ENCODE measurements at regions not wholly inside any gene's neighbourhood (a gene's known extent, or its start where the extent isn't known, plus 50 kb on each side); places are given as distances from the start of the nearest gene placed in this dataset.

GRCh38 chr19:30718707-30719106 lies 346.5 kb downstream of the ZNF536 start:
- peaks cover 2% of the 10 kb centered on the region for H3K4me1 ChIP-seq (ENCODE audit: control insufficient read depth, extremely low read depth, insufficient read depth, low read length)
- H3K4me3 ChIP-seq (replicated peaks in 1 of 4; ENCODE audit: control extremely low read depth in 1 of 4, insufficient read depth in 1 of 4, low read depth in 3 of 4, low read length in 4 of 4), result peak overlapping the region in 3 of 4 experiments; percentile 67 to 78 (median 72)
- H3K36me3 ChIP-seq (ENCODE audit: control insufficient read depth, insufficient read depth, low read length), result no peaks in the 10 kb centered on the region
- DNase-seq (ENCODE audit: low read depth in 2 of 2), result no peak
- no peaks in the 10 kb centered on the region for H3K79me2 ChIP-seq (ENCODE audit: control insufficient read depth, insufficient read depth, low read length)
- TF ChIP-seq, protein P1, sequence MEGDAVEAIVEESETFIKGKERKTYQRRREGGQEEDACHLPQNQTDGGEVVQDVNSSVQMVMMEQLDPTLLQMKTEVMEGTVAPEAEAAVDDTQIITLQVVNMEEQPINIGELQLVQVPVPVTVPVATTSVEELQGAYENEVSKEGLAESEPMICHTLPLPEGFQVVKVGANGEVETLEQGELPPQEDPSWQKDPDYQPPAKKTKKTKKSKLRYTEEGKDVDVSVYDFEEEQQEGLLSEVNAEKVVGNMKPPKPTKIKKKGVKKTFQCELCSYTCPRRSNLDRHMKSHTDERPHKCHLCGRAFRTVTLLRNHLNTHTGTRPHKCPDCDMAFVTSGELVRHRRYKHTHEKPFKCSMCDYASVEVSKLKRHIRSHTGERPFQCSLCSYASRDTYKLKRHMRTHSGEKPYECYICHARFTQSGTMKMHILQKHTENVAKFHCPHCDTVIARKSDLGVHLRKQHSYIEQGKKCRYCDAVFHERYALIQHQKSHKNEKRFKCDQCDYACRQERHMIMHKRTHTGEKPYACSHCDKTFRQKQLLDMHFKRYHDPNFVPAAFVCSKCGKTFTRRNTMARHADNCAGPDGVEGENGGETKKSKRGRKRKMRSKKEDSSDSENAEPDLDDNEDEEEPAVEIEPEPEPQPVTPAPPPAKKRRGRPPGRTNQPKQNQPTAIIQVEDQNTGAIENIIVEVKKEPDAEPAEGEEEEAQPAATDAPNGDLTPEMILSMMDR (conservative IDR thresholded peaks at IDR 0.05 in 1 of 2, IDR thresholded peaks at IDR 0.05 in 1 of 2; ENCODE audit: low read depth in 1 of 2, low read length in 2 of 2), result no peak
- no peak for TF ChIP-seq EZH2 (IDR thresholded peaks at IDR 0.05; ENCODE audit: low read length, missing control alignments)
- H3K27me3 ChIP-seq (ENCODE audit: control insufficient read depth, insufficient read depth, low read length), result no peaks in the 10 kb centered on the region
- peak overlapping the region; percentile 64 for H3K4me2 ChIP-seq (ENCODE audit: extremely low read depth, insufficient read depth, low read length)
- no peak overlapping the region for H3K27ac ChIP-seq (ENCODE audit: insufficient read depth, low read length)
- no peaks in the 10 kb centered on the region for H3K9me3 ChIP-seq (ENCODE audit: control insufficient read depth, insufficient read depth, low read depth, low read length)
- H4K20me1 ChIP-seq (ENCODE audit: control insufficient read depth, extremely low read depth, insufficient read depth, low read length), result no peaks in the 10 kb centered on the region
- no peak overlapping the region for H2AFZ ChIP-seq (ENCODE audit: low read length)
- H3K9ac ChIP-seq (ENCODE audit: insufficient read depth, low read length), result no peak overlapping the region

GRCh38 chr19:30718014-30718413 lies 345.8 kb downstream of the ZNF536 start:
- no peaks in the 10 kb centered on the region for H3K79me2 ChIP-seq (ENCODE audit: control insufficient read depth, insufficient read depth, low read length)
- no peak for DNase-seq (ENCODE audit: low read depth in 2 of 2)

GRCh38 chr19:30717381-30717780 lies 345.2 kb downstream of the ZNF536 start:
- H4K20me1 ChIP-seq (ENCODE audit: control insufficient read depth, extremely low read depth, insufficient read depth, low read length), result no peaks in the 10 kb centered on the region
- H3K4me1 ChIP-seq (ENCODE audit: control insufficient read depth, extremely low read depth, insufficient read depth, low read length), result peaks cover 2% of the 10 kb centered on the region
- TF ChIP-seq EZH2 (IDR thresholded peaks at IDR 0.05; ENCODE audit: low read length, missing control alignments), result no peak
- TF ChIP-seq, protein P1 (conservative IDR thresholded peaks at IDR 0.05 in 1 of 2, IDR thresholded peaks at IDR 0.05 in 1 of 2; ENCODE audit: low read depth in 1 of 2, low read length in 2 of 2), result no peak
- no peaks in the 10 kb centered on the region for H3K36me3 ChIP-seq (ENCODE audit: control insufficient read depth, insufficient read depth, low read length)
- no peak overlapping the region for H3K4me3 ChIP-seq (replicated peaks in 1 of 4; ENCODE audit: control extremely low read depth in 1 of 4, insufficient read depth in 1 of 4, low read depth in 3 of 4, low read length in 4 of 4)
- H3K9ac ChIP-seq (ENCODE audit: insufficient read depth, low read length), result no peak overlapping the region
- H2AFZ ChIP-seq (ENCODE audit: low read length), result no peak overlapping the region
- no peaks in the 10 kb centered on the region for H3K9me3 ChIP-seq (ENCODE audit: control insufficient read depth, insufficient read depth, low read depth, low read length)
- no peaks in the 10 kb centered on the region for H3K27me3 ChIP-seq (ENCODE audit: control insufficient read depth, insufficient read depth, low read length)
- H3K27ac ChIP-seq (ENCODE audit: insufficient read depth, low read length), result no peak overlapping the region
- no peak for DNase-seq (ENCODE audit: low read depth in 2 of 2)
- no peak overlapping the region for H3K4me2 ChIP-seq (ENCODE audit: extremely low read depth, insufficient read depth, low read length)
- no peaks in the 10 kb centered on the region for H3K79me2 ChIP-seq (ENCODE audit: control insufficient read depth, insufficient read depth, low read length)

More at GRCh38 chr19:30718014-30718413, 345.8 kb downstream of the ZNF536 start:
- no peak for TF ChIP-seq EZH2 (IDR thresholded peaks at IDR 0.05; ENCODE audit: low read length, missing control alignments)
- TF ChIP-seq, protein P1 (conservative IDR thresholded peaks at IDR 0.05 in 1 of 2, IDR thresholded peaks at IDR 0.05 in 1 of 2; ENCODE audit: low read depth in 1 of 2, low read length in 2 of 2), result no peak
- peaks cover 2% of the 10 kb centered on the region for H3K4me1 ChIP-seq (ENCODE audit: control insufficient read depth, extremely low read depth, insufficient read depth, low read length)
- H3K27ac ChIP-seq (ENCODE audit: insufficient read depth, low read length), result no peak overlapping the region
- no peak overlapping the region for H3K4me3 ChIP-seq (replicated peaks in 1 of 4; ENCODE audit: control extremely low read depth in 1 of 4, insufficient read depth in 1 of 4, low read depth in 3 of 4, low read length in 4 of 4)
- no peak overlapping the region for H3K9ac ChIP-seq (ENCODE audit: insufficient read depth, low read length)
- H2AFZ ChIP-seq (ENCODE audit: low read length), result no peak overlapping the region
- H3K4me2 ChIP-seq (ENCODE audit: extremely low read depth, insufficient read depth, low read length), result no peak overlapping the region
- H3K9me3 ChIP-seq (ENCODE audit: control insufficient read depth, insufficient read depth, low read depth, low read length), result no peaks in the 10 kb centered on the region
- no peaks in the 10 kb centered on the region for H3K36me3 ChIP-seq (ENCODE audit: control insufficient read depth, insufficient read depth, low read length)
- no peaks in the 10 kb centered on the region for H4K20me1 ChIP-seq (ENCODE audit: control insufficient read depth, extremely low read depth, insufficient read depth, low read length)
- H3K27me3 ChIP-seq (ENCODE audit: control insufficient read depth, insufficient read depth, low read length), result no peaks in the 10 kb centered on the region

Measured in fibroblast of lung (primary cell).